HUDEP-2 (cell line): ENCODE measurements at regions not wholly inside any gene's neighbourhood (a gene's known extent, or its start where the extent isn't known, plus 50 kb on each side); places are given as distances from the start of the nearest gene placed in this dataset.

Source experiments
- DNase-seq, 76 experiments: peaks; one replicate each; lab custom pipeline; 2025; ENCODE audit not compliant: unreplicated experiment in 76 of 76; lab: John Stamatoyannopoulos, UW

DNA sequence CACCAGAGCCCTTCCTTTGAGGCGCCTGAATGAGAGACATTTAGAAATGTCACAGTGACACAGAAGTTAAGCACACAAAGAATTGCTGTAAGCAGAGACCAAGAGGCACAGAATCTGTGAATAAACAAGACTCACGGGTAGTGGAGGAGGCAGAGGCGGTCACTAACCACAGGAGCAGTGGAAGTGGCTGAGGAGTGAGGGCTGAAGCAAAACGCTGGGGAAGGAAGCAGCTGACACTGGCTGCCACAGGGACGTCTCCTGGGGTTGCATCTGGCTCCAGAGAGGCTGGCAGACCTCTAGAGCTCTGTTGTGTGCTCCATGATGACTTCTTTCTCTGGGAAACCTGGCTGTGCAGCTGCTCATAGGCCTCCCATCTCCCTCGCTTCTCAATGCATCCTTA lies 65.0 kb upstream of the SLC2A12 start:
- DNase-seq, result no peak

- no peak for DNase-seq
These were observed 63.3 kb upstream of the SLC2A12 start for GRCh38 chr6:134115715-134116074.

DNA sequence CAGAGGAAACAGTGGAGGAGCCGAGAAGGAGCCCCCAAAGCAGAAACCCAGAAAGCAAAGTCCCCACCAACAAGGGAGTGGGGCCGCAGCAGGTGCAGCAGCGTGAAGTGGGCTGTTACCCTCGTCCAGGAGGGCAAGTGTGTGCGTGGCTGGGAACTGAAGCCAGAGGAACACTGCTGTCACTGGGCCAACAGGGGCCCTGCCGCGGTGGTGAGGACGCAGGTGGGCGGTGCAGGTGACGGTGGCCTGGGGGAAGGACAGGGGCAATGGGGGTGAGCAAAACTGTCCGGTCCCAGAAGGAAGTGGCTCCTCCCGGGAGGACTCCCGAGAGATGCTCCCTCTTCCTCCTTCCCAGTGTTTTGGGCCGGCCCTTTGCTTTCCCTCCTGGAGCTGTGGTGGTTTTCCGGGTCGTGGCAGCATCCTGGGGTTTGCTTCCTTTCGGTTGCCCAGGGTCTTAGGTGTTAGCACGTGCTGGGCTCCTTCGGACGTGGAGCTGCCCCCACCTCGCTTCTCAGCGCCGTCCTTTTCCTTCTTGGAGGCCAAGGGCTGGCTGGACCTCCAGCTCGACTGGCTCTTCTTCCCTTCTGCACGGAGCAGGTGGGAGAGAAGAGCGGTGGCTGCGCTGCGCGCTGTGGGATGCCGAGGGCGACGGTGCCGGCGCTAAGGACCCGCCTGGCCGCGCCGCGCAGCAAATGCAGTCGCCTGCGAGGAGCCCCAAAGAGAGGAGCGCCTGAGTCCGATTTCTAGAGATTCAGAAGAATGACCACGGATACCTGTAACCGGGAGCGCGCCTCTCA lies 62.7 kb upstream of the SLC2A12 start:
- no peak for DNase-seq

DNA sequence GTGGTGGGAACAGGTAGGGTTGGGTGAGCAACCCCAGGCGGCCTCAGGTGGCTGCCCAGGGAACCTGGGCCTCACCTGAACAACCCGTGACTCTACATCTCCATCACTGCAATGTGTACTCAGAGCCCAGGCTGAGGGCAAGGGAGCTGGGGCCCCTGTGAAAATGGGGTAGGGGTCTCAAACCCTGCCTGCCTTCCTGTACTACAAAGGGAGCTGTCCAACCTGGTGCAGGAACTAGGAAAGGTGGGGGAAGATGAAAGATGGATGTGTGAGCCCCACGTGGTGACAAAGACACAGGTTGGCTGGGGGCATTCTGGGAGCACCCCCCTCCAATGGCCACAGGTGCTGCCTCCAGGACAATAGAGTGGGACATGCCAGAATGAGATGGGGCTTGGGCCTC lies 62.1 kb upstream of the SLC2A12 start:
- no peak for DNase-seq

- no peak for DNase-seq
These were observed 59.3 kb upstream of the SLC2A12 start for GRCh38 chr6:134111726-134112125.

- peak in 54 of 76 experiments; percentile 12 to 86 (median 56) for DNase-seq
These were observed 58.7 kb upstream of the SLC2A12 start for GRCh38 chr6:134111062-134111677.

DNA sequence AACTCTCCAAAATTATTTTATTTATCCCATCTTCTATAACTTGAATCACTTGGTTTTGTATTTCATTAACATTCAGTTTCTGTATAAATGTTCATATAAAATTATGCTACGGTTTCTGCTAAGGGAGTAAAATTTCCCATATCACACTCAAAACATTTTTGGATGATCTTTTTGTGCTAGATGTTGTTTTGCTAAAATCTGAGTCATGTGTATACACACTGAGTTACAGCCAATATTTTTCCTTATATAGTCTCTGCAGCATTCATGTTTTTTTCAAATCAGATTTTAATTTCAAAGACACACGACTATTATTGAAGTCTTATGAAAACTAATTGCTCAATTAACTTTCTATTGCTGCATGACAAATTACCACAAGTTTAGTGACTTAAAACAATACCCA lies 54.3 kb upstream of the SLC2A12 start:
- DNase-seq, result no peak

DNA sequence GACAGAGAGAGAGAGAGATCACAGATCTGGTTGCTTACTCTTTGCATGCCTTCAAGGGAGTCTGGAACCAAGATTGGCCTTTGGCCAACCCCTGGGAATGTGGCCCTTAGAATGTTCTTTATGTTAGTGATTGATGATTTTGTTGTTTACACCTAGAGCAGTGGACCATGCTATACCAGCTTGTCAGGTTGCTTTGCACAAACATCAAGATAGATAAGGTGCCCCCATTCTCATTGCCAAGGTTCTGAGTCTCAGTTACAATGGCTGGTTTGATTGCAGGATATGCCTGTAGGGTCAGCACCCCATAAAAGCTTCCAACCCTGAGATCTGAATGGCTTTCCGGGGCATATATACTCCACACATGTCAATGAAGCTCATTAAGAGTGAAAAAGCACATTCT lies 53.5 kb upstream of the SLC2A12 start:
- DNase-seq, result no peak

GRCh38 chr6:134103006-134103405 lies 50.6 kb upstream of the SLC2A12 start:
- DNase-seq, result peak in 2 of 76 experiments; percentile 10 to 45
